ENCODE measurements at regions not wholly inside any gene's neighbourhood (a gene's known extent, or its start where the extent isn't known, plus 50 kb on each side); places are given as distances from the start of the nearest gene placed in this dataset.
"Not testable (repeated sequence)": the region's sequence is repeated elsewhere in the genome, so short reads cannot be mapped to it uniquely, and the experiment has no call there.

DNA sequence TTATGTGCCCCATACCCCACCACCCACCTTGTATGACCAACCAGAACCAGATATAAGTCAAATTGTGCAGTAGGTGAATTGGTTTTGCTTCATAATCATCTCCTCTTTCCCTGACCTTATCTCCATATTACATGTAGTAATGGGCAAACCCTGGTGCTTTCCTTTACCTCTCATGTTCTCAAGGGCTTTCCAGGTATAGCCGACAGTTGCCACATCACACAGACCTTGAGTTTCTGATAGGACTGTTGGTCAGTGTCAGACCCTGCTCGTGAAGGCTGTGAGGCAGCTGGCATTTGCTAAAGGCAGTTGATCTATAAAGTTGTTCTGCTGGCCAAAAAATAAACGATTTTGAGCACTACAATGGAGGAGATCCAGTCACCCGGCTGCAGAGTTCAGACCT, 145.9 kb downstream of the ALX1 start:
- no peak for DNase-seq

- DNase-seq = not testable (repeated sequence)
These were observed 153.1 kb downstream of the ALX1 start for GRCh38 chr12:85433148-85433547.

- no peak for DNase-seq
These were observed 160.3 kb downstream of the ALX1 start for GRCh38 chr12:85440271-85440670.

GRCh38 chr12:85441025-85441424, 161.0 kb downstream of the ALX1 start:
- no peak for DNase-seq

- DNase-seq = no peak
These were observed 161.7 kb downstream of the ALX1 start for GRCh38 chr12:85441741-85442140.

- no peak for DNase-seq
These were observed 165.3 kb downstream of the ALX1 start for GRCh38 chr12:85445060-85445938.

- no peak for DNase-seq
These were observed 168.0 kb downstream of the ALX1 start for GRCh38 chr12:85448031-85448430.

DNA sequence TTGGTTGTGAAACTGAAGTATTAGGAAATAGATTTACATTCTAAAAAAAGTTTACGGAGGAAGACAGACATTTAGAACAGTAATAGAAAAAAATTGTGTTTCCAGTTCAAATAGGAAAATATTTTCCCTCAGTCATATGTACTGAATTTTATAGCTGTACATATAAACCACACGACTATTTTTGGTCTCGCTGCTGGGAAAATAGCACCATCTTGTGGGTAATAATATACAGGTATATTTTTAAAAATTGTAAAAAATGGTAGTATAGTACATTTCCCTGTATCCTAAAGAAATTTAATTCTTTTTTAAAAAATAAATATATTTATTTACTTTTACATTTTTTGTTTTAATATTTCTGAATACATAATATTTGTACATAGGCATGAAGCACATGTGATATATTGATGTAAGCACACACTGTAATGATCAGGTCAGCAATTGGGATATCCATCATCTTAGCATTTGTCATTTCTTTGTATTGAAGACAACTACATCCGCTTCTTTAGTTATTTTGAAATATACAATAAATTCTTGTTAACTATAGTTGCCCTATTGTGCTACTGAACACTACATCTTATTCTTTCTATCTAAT, 168.6 kb downstream of the ALX1 start:
- DNase-seq = peak; percentile 66

- peak; percentile 91 for DNase-seq
These were observed 177.0 kb downstream of the ALX1 start for GRCh38 chr12:85457016-85457415.

GRCh38 chr12:85461127-85461526, 181.1 kb downstream of the ALX1 start:
- no peak for DNase-seq

- no peak for DNase-seq
These were observed 182.9 kb downstream of the ALX1 start for GRCh38 chr12:85462888-85463287.

GRCh38 chr12:85466890-85467289, 186.9 kb downstream of the ALX1 start:
- no peak for DNase-seq

DNA sequence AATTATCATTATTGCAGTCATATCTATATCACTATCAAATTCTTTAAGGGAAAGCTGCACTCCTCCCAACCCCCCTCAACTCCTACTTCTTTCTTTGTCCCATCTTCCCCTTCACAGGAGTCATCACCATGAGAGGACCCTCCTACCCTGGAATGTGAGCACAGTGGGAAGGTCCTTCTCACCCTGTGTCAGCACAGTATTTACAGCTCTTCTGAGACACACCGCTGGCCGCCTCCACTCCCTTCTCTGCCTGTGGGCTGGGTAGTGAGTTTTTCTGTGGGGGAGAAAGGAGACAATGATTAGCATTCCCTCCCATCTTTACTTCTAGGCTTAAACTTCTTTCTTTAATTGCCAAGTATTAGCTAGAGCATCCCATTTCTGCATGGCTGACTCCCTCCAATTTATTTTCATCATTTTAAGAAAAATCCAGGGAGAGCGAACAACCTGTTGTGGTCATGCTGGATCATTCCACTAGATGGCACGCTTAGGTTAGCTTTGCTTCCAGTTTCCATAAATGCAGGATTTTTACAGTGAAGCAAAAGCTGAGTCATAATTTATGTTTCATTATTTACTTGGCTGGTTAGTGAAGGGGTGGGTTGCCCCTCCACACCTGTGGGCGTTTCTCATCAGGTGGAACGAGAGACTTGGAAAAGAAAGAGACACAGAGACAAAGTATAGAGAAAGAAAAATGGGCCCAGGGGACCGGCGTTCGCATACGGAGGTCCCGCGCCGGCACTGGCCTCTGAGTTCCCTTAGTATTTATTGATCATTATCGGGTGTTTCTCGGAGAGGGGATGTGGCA, 188.5 kb downstream of the ALX1 start:
- DNase-seq = peak; percentile 87

GRCh38 chr12:85469158-85470086, 189.4 kb downstream of the ALX1 start:
- peak; percentile 48 for DNase-seq

DNA sequence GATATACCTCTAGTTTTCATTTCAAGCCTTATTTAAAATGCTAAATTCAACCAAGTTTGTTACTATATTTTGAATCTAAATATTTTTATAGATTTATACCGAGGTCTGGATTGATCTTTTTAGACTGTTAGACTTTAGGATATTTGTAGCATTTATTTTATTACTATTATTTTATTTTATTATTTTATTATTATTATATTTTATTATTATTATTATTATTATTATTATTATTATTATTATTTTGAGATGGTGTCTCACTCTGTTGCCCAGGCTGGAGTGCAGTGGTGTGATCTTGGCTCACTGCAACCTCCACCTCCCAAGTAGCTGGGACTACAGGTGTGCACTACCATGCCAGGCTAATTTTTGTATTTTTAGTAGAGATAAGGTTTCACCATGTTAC, 195.3 kb downstream of the ALX1 start:
- not testable (repeated sequence) for DNase-seq

GRCh38 chr12:85476756-85477155, 196.7 kb downstream of the ALX1 start:
- no peak for DNase-seq

DNA sequence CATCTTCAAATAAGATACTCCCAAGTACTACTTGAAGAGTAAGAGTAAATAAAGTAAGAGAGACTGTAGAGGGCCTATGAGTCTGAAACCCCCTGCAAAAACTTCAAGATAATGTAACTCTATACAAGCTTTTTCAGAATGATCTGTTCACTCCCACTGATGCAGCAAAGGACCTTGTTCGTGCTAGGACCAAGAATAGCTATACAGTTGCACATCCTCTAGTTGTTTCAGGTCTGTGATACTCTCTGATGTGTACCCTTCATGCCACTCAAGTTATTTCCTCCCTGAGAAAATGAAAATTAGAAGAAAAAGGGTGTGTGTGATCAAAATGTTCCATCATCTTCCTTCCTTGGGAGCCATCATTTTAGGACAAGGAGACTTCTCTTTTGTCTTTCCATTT, 204.4 kb downstream of the ALX1 start:
- no peak for DNase-seq

- no peak for DNase-seq
These were observed 209.2 kb downstream of the ALX1 start for GRCh38 chr12:85489194-85489593.

GRCh38 chr12:85504164-85504563, 224.1 kb downstream of the ALX1 start:
- DNase-seq = no peak

GRCh38 chr12:85504624-85505023, 224.6 kb downstream of the ALX1 start:
- DNase-seq = no peak

GRCh38 chr12:85507456-85507855, 227.4 kb downstream of the ALX1 start:
- DNase-seq = no peak

GRCh38 chr12:85509081-85509856, 229.2 kb downstream of the ALX1 start:
- DNase-seq = no peak
